ENCODE measurements at regions not wholly inside any gene's neighbourhood (a gene's known extent, or its start where the extent isn't known, plus 50 kb on each side); places are given as distances from the start of the nearest gene placed in this dataset.

GRCh38 chr10:130792096-130792845 is 519.2 kb downstream of the TCERG1L start:
- no peak for DNase-seq

- no peak for DNase-seq
Measured at GRCh38 chr10:130795819-130796218, 515.7 kb downstream of the TCERG1L start.

DNA sequence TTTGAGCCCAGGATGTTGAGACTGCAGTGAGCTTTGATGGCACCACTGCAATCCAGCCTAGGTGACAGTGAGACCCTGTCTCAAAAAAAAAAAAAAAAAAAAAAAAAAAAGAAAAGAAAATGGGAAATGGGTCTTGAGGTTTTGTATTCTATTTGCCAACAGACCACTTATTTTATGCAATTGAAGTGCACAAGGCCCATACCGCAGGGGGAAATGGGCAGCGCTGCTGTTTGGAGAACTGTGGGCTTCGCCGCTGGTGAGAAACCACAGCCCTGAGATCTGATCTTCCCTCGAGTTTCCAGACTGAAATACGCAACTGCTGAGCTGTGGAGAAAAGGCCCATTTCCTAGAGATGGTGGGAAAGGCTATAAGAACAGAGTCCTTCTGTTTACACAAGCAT is 512.0 kb downstream of the TCERG1L start:
- no peak for DNase-seq

DNA sequence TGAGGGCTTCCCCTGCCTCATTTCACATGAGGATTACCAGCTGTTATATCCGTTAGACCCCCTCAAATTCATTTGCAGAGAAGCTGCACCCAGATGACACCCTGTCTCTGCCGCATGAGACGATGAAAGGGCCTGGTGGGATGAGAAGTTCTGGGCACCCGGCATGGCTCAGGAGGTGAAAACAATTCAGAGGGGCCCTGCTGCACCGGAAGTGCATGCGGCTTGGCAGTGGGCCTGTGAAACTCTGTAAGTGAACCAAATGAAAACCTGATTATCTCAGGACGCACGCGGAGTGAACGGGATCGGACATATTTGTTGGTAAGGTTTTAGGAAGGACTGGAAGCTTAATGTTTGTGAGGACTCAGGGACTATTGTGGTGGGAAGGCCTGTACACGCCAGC is 511.2 kb downstream of the TCERG1L start:
- no peak for DNase-seq

DNA sequence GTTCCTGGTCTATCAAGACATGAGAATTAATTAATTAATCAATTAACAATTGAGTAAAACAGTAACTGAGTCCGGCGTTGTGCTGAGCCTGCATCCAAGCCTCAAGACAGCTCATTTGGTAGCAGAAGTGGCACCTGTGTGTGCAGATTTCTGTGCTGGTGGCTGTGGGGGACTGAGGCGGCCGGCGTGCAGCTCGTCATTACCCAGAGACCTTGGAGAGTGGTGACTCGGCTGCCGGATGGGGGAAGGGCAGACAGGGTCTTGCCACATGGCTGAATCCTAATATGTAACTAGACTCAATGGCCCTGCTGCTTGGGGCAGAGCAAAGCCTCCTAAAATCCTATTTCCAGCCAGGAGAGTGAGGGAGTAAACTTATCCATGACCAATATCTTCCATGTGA is 510.2 kb downstream of the TCERG1L start:
- DNase-seq: no peak

GRCh38 chr10:130801784-130802183 is 509.7 kb downstream of the TCERG1L start:
- DNase-seq: no peak

- no peak for DNase-seq
Measured at GRCh38 chr10:130802301-130802700, 509.2 kb downstream of the TCERG1L start.

DNA sequence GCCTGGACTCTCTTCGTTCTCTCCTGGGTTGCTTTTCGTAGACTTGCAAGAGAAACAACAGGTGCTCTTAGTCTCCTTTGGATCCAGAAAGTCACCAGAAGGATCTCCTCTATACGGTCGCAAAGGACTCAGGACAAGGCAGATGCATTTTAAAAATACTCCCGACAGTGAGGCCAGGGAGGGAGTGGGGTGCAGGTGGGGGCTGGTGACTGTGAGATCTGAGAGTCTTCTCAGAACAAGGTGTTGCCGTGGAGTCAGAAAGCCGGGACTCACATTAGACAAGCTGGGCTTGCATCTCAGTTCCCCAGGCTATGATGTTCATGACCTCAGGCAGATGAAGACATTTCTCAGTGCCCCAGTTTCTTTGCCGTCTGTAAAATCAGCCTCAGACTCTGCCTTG is 507.2 kb downstream of the TCERG1L start:
- no peak for DNase-seq

- DNase-seq: no peak
Measured at GRCh38 chr10:130804778-130805634, 506.5 kb downstream of the TCERG1L start.

GRCh38 chr10:130805635-130806030 is 505.9 kb downstream of the TCERG1L start:
- no peak for DNase-seq

DNA sequence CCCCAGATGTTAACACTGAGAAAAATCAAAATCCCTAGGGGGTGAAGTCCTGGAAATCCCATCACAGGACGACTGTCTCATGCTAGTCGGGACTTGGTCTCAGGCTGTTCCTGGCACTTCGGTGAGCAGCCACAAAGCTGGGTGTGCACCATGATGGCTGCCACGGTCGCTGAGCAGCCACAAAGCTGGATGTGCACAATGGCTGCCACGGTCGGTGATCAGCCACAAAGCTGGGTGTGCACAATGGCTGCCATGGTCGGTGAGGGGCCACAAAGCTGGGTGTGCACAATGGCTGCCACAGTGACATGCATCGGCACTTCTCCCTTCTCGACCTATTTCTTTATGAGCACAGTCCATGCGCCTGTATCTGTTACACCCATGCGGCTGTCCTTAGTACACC is 505.1 kb downstream of the TCERG1L start:
- no peak for DNase-seq

- no peak for DNase-seq
Measured at GRCh38 chr10:130807096-130807495, 504.4 kb downstream of the TCERG1L start.

DNA sequence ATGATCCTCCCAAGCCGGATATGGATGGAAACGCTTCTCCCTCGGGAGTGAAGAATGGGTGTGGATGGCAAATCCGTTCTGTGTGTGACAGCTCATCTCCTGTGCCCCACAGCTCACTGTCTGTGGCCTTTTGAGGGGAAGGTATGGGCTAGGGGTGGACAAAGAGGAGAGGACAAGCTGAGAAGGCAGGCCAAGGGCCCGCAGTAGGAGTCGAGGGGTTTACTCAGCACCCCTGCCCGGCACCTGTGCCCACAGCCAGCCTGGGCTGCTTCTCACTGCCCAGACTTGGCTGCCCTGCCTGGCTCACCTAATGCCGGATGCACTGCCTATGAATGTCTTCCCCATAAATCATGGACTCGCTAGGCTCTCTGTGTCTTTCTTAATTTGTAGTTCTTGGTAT is 503.8 kb downstream of the TCERG1L start:
- DNase-seq: no peak

GRCh38 chr10:130808243-130808642 is 503.3 kb downstream of the TCERG1L start:
- DNase-seq: no peak

DNA sequence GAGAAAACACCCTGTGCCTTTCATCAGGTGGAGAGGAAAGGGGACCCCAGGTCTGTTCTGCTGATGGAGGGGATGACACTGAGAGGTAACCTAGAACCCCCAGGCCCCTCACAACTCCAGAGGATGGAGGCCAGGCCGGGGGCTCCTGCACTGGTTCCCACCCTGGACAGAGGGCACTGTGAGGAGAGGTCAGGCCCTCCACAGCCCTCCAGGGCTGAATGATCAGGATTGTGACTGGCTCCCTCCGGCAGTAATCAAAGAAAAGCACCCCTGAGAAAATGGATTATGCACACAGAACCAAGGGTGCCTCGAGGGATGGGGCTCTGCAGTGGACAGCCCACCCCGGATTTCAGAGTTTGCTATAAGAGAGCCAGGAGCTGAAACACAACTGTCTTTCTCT is 502.8 kb downstream of the TCERG1L start:
- DNase-seq: no peak

DNA sequence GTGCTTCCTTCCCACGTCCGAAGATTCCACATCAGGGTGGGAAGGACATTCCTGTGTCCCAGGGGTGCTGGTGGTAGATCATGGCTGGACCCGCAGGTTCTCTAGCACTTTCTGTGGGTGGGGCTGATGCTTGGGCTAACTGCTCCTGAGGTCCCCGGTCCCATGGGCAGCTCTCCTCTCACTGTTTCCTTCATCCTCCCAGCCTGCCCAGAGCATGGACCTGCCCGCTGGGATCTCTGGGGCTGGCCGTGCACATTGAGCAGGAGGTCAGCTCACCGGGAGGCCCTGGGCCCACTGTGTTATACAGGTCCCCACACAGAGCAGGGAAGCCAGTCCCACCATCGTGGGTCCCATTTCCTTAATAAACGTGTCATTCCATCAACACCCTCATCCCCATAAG is 502.3 kb downstream of the TCERG1L start:
- no peak for DNase-seq

DNA sequence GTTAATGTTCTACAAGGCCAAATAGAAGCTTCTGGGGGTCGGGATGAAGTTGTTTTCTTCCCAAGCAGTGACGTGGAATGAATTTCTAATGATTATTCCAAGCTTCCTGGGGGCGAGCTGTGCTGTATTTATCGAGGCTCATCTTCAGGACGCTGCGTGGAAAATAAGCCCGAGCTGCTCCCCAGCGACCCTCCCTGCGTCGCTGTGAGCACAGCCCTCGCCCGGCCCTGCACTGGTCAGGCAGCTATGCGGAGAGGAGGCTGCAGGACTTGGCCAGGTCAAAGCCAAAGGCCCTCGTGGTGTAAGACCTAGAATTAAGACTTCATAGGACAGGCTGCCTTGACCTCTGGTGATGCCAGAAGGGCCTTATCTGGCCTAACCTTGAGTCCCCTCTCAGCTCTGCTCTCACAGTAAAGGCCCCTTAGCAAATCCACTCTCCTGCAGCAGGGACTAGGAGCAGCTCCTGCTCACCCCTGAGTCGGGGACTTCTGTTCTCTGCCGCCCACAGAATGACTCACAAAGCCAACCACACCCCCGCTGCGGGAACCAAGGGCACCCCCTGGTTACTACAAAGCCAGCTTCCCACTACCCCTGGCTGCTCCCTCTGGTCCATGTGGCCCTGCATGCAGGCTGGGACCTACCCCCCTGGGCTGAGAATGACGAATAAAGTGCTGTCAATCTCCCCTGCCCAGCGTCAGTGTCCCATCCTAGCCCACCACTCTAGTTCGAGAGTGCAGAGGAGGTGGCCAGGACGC is 501.6 kb downstream of the TCERG1L start:
- no peak for DNase-seq

GRCh38 chr10:130810856-130811255 is 500.7 kb downstream of the TCERG1L start:
- DNase-seq: no peak

DNA sequence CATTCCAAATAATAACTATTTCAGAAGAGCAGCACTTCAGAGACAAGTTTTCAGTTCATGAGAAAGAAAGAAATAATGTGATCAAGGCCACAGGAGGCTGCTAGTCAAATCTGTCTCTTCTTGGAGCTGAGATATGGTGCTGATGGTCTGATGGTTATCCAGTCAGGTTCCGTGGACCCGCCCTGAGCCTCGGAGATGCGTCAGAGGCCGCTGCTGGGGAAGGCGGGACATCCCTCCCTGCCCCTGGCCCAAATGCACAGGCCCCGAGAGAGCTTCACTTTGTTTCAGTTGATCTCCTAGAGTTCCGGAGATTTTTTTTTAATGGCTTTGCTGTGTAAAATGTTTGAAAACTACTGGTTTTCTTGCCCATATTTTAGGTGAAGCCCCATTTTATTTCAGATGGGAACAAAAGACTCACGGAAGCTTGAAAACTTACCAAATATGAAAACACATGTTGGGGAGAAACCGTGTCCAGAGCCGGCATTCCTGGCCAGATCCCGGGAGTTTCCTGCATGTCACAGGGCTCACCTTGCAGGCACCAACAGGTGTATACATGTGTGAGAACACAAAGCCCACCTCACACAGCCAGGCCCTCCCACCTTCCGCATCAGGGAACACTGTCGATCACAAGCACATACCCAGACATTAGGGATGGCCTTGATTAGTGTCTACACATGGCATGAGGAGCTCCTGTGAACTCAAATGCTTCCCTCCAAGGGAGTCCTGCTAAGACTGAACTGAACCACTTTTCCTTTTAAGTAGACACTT is 499.0 kb downstream of the TCERG1L start:
- no peak for DNase-seq

GRCh38 chr10:130814610-130815009 is 496.9 kb downstream of the TCERG1L start:
- DNase-seq: no peak

- no peak for DNase-seq
Measured at GRCh38 chr10:130816116-130816901, 495.2 kb downstream of the TCERG1L start.

All from muscle of arm (tissue), 1 donor.